HG03457 (cell line): ENCODE measurements at regions not wholly inside any gene's neighbourhood (a gene's known extent, or its start where the extent isn't known, plus 50 kb on each side); places are given as distances from the start of the nearest gene placed in this dataset.
A peak's percentile ranks its signal among the peaks of the same experiment; 100 is the strongest.

Experiments used
- ATAC-seq: cut with Tn5 transposase; IDR thresholded peaks from one replicate; pipeline ENCODE4 v1.9.1; 2021; ENCODE audit warnings: moderate number of reproducible peaks; ENCODE audit not compliant: unreplicated experiment

GRCh38 chr14:42323426-42323825 lies 716.8 kb downstream of the LRFN5 start:
- ATAC-seq = no peak

GRCh38 chr14:42322531-42323284 lies 716.0 kb downstream of the LRFN5 start:
- ATAC-seq = no peak

GRCh38 chr14:42319996-42320395 lies 713.3 kb downstream of the LRFN5 start:
- no peak for ATAC-seq

GRCh38 chr14:42316693-42317092 lies 710.0 kb downstream of the LRFN5 start:
- no peak for ATAC-seq

GRCh38 chr14:42311876-42312275 lies 705.2 kb downstream of the LRFN5 start:
- ATAC-seq = no peak

- no peak for ATAC-seq
Observed at GRCh38 chr14:42307239-42307825, 700.7 kb downstream of the LRFN5 start.

- ATAC-seq = no peak
Observed at GRCh38 chr14:42299692-42300091, 693.0 kb downstream of the LRFN5 start.

- ATAC-seq = no peak
Observed at GRCh38 chr14:42293180-42293579, 686.5 kb downstream of the LRFN5 start.

GRCh38 chr14:42277840-42278239 lies 671.2 kb downstream of the LRFN5 start:
- no peak for ATAC-seq

GRCh38 chr14:42269234-42269633 lies 662.6 kb downstream of the LRFN5 start:
- ATAC-seq = no peak

- no peak for ATAC-seq
Observed at GRCh38 chr14:42248131-42248530, 641.5 kb downstream of the LRFN5 start.

GRCh38 chr14:42241101-42241500 lies 634.4 kb downstream of the LRFN5 start:
- no peak for ATAC-seq

GRCh38 chr14:42229976-42230375 lies 623.3 kb downstream of the LRFN5 start:
- no peak for ATAC-seq

- ATAC-seq = no peak
Observed at GRCh38 chr14:42229294-42229693, 622.6 kb downstream of the LRFN5 start.

- ATAC-seq = no peak
Observed at GRCh38 chr14:42228611-42229010, 621.9 kb downstream of the LRFN5 start.

- ATAC-seq = no peak
Observed at GRCh38 chr14:42224053-42224888, 617.6 kb downstream of the LRFN5 start.

- ATAC-seq = peak; percentile 95
Observed at GRCh38 chr14:42222924-42223471, 616.3 kb downstream of the LRFN5 start.

GRCh38 chr14:42214981-42215491 lies 608.4 kb downstream of the LRFN5 start:
- ATAC-seq = no peak

- ATAC-seq = no peak
Observed at GRCh38 chr14:42200957-42201356, 594.3 kb downstream of the LRFN5 start.

GRCh38 chr14:42198010-42198409 lies 591.3 kb downstream of the LRFN5 start:
- ATAC-seq = no peak
